GM23338 (cell line): ENCODE measurements at regions not wholly inside any gene's neighbourhood (a gene's known extent, or its start where the extent isn't known, plus 50 kb on each side); places are given as distances from the start of the nearest gene placed in this dataset.

Experiments used
- ATAC-seq: fragments of 200-7000 bp; cut with Tn5 transposase; 3 replicates; pipeline ENCODE4 v1.9.1; 2020
- DNase-seq: peaks from one replicate; pipeline ENCODE4 v3.0.0-alpha.2; 2015; ENCODE audit warnings: low spot score
- H2AFZ ChIP-seq: fragments of 200-600 bp; sonication (generic); 2 replicates; pipeline ENCODE4 v1.8.0; 2016; ENCODE audit warnings: antibody characterized with exemption, mild to moderate bottlenecking, moderate library complexity
- H3F3A ChIP-seq: fragments of 200-600 bp; sonication (generic); replicated peaks from 2 replicates; pipeline ENCODE4 v1.8.0; 2017; ENCODE audit warnings: antibody characterized with exemption, mixed run types, low read depth
- H3K27ac ChIP-seq: fragments of 200-600 bp; sonication (generic); 2 replicates; pipeline ENCODE4 v1.6.1; 2016; ENCODE audit warnings: low read depth
- H3K27me3 ChIP-seq: fragments of 200-600 bp; sonication (generic); 2 replicates; pipeline ENCODE4 v1.8.0; 2016; ENCODE audit warnings: mild to moderate bottlenecking, mixed run types, moderate library complexity; ENCODE audit not compliant: insufficient read depth
- H3K36me3 ChIP-seq: fragments of 200-600 bp; sonication (generic); 2 replicates; pipeline ENCODE4 v1.8.0; 2016; ENCODE audit warnings: mild to moderate bottlenecking; ENCODE audit not compliant: insufficient read depth
- H3K4me1 ChIP-seq: fragments of 200-600 bp; sonication (generic); 2 replicates; pipeline ENCODE4 v1.8.0; 2016; ENCODE audit warnings: mild to moderate bottlenecking, moderate library complexity; ENCODE audit not compliant: insufficient read depth
- H3K4me2 ChIP-seq: fragments of 200-600 bp; sonication (generic); 2 replicates; pipeline ENCODE4 v1.7.1; 2017; ENCODE audit warnings: mixed run types
- H3K4me3 ChIP-seq: fragments of 200-600 bp; sonication (generic); 2 replicates; pipeline ENCODE4 v1.6.1; 2016; ENCODE audit warnings: mixed run types
- H3K79me2 ChIP-seq: fragments of 200-600 bp; sonication (generic); replicated peaks from 2 replicates; pipeline ENCODE4 v1.8.0; 2017; ENCODE audit warnings: mild to moderate bottlenecking; ENCODE audit not compliant: insufficient read depth
- H3K9me2 ChIP-seq: fragments of 200-600 bp; sonication (generic); 2 replicates; pipeline ENCODE4 v1.8.0; 2017; ENCODE audit not compliant: insufficient read depth
- H4K20me1 ChIP-seq: fragments of 200-600 bp; sonication (generic); replicated peaks from 2 replicates; pipeline ENCODE4 v1.8.0; 2017; ENCODE audit warnings: mild to moderate bottlenecking; ENCODE audit not compliant: insufficient read depth
- H3K27ac Mint-ChIP-seq: 2 replicates; pipeline ENCODE4 v1.8.0; 2020; ENCODE audit warnings: inconsistent platforms, mild to moderate bottlenecking, moderate library complexity, mixed read lengths
- H3K27me3 Mint-ChIP-seq: 3 replicates; pipeline ENCODE4 v1.8.0; 2022; ENCODE audit warnings: low read depth, mild to moderate bottlenecking, moderate library complexity, mixed read lengths, inconsistent platforms; ENCODE audit not compliant: insufficient read depth, poor library complexity
- H3K36me3 Mint-ChIP-seq: 3 replicates; pipeline ENCODE4 v1.8.0; 2021; ENCODE audit warnings: low read depth, mild to moderate bottlenecking, inconsistent platforms, moderate library complexity, mixed read lengths
- H3K4me1 Mint-ChIP-seq: 3 replicates; pipeline ENCODE4 v1.8.0; 2020; ENCODE audit warnings: mild to moderate bottlenecking, inconsistent platforms, mixed read lengths
- H3K4me3 Mint-ChIP-seq: 3 replicates; pipeline ENCODE4 v1.8.0; 2021; ENCODE audit warnings: moderate library complexity, mild to moderate bottlenecking, inconsistent platforms, mixed read lengths
- H3K9me3 Mint-ChIP-seq: 3 replicates; pipeline ENCODE4 v1.8.0; 2020; ENCODE audit warnings: moderate library complexity, mild to moderate bottlenecking, inconsistent platforms, mixed read lengths
- CREB1 ChIP-seq: fragments of 250-450 bp; sonication (Bioruptor Pico); IDR thresholded peaks from 2 replicates; pipeline ENCODE4 v1.5.0; 2020; ENCODE audit warnings: low read depth, mild to moderate bottlenecking, moderate library complexity
- EZH2 ChIP-seq: fragments of 200-600 bp; sonication (generic); IDR thresholded peaks from one replicate; pipeline ENCODE4 v1.8.0; 2017; ENCODE audit warnings: antibody characterized with exemption, mild to moderate bottlenecking, low read depth; ENCODE audit not compliant: unreplicated experiment
- EZH2phosphoT487 ChIP-seq: fragments of 200-600 bp; sonication (generic); IDR thresholded peaks from one replicate; pipeline ENCODE4 v1.8.1; 2018; ENCODE audit warnings: antibody characterized with exemption; ENCODE audit not compliant: unreplicated experiment
- JUNB ChIP-seq: IDR thresholded peaks from one replicate; pipeline ENCODE4 v1.6.1; 2016; ENCODE audit warnings: antibody characterized with exemption; ENCODE audit not compliant: unreplicated experiment
- NANOG ChIP-seq: IDR thresholded peaks from 2 replicates; pipeline ENCODE4 v1.6.1; 2016; ENCODE audit warnings: antibody characterized with exemption, borderline replicate concordance
- POLR2AphosphoS5 ChIP-seq: IDR thresholded peaks from 2 replicates; pipeline ENCODE4 v1.6.1; 2016; ENCODE audit warnings: antibody characterized with exemption, low read depth
- STAT1 ChIP-seq: IDR thresholded peaks from one replicate; pipeline ENCODE4 v1.6.1; 2016; ENCODE audit warnings: antibody characterized with exemption; ENCODE audit not compliant: unreplicated experiment
- ZNF114 ChIP-seq: fragments of 250-450 bp; sonication (Bioruptor Pico); IDR thresholded peaks from 2 replicates; pipeline ENCODE4 v1.5.0; 2020; ENCODE audit warnings: mild to moderate bottlenecking, moderate library complexity
- ZNF331 ChIP-seq: fragments of 250-450 bp; sonication (Bioruptor Pico); IDR thresholded peaks from 2 replicates; pipeline ENCODE4 v1.5.0; 2020; ENCODE audit warnings: low read depth, mild to moderate bottlenecking, moderate library complexity
- TF ChIP-seq, protein P1 (sequence below): IDR thresholded peaks from one replicate; pipeline ENCODE4 v1.6.1; 2018; ENCODE audit warnings: antibody characterized with exemption; ENCODE audit not compliant: unreplicated experiment
- TF ChIP-seq, protein P2 (sequence below): IDR thresholded peaks from 2 replicates; pipeline ENCODE4 v1.6.1; 2016; ENCODE audit warnings: antibody characterized with exemption
- TF ChIP-seq, protein P3 (sequence below), 2 experiments: fragments of 200-600 bp in 1 of 2; sonication (generic) in 1 of 2; conservative IDR thresholded peaks; 2 replicates each; pipeline versions ENCODE4 v1.5.1 to v1.6.1; 2016 to 2017; ENCODE audit warnings: antibody characterized with exemption in 2 of 2, low read depth in 2 of 2, mild to moderate bottlenecking in 2 of 2, moderate library complexity in 1 of 2

DNA sequence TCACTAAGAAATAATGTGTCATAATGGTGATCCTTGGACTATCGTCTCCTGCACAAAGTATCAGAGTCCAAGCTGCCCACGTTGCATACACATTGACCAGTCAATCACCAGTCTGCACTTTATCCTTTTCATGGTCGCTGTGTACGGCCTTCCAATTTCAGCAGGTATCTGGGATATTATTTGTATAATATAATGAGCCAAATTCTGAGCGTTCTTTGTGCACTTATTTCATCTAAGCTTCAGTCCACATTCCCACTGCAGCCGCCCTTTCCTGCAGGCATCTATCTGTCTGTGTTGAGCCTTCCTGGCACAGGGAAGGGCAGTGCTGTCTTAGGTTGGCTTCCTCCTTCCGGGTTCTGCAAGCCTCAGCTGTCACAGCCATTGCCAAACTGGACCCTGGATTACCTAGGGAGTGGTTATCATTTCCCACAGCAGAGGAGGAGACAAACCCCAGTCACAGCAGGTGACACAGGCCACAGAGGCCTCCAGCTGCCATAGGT, 174.3 kb downstream of the TTLL2 start (continued):
- TF ChIP-seq, protein P1, sequence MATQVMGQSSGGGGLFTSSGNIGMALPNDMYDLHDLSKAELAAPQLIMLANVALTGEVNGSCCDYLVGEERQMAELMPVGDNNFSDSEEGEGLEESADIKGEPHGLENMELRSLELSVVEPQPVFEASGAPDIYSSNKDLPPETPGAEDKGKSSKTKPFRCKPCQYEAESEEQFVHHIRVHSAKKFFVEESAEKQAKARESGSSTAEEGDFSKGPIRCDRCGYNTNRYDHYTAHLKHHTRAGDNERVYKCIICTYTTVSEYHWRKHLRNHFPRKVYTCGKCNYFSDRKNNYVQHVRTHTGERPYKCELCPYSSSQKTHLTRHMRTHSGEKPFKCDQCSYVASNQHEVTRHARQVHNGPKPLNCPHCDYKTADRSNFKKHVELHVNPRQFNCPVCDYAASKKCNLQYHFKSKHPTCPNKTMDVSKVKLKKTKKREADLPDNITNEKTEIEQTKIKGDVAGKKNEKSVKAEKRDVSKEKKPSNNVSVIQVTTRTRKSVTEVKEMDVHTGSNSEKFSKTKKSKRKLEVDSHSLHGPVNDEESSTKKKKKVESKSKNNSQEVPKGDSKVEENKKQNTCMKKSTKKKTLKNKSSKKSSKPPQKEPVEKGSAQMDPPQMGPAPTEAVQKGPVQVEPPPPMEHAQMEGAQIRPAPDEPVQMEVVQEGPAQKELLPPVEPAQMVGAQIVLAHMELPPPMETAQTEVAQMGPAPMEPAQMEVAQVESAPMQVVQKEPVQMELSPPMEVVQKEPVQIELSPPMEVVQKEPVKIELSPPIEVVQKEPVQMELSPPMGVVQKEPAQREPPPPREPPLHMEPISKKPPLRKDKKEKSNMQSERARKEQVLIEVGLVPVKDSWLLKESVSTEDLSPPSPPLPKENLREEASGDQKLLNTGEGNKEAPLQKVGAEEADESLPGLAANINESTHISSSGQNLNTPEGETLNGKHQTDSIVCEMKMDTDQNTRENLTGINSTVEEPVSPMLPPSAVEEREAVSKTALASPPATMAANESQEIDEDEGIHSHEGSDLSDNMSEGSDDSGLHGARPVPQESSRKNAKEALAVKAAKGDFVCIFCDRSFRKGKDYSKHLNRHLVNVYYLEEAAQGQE: no peak
- no peak for TF ChIP-seq JUNB
- TF ChIP-seq ZNF114 (CRISPR knock-in tag): no peak
- no peak for TF ChIP-seq STAT1
- no peak for TF ChIP-seq CREB1 (CRISPR knock-in tag)
- TF ChIP-seq ZNF331 (CRISPR knock-in tag): no peak
- TF ChIP-seq, protein P2, sequence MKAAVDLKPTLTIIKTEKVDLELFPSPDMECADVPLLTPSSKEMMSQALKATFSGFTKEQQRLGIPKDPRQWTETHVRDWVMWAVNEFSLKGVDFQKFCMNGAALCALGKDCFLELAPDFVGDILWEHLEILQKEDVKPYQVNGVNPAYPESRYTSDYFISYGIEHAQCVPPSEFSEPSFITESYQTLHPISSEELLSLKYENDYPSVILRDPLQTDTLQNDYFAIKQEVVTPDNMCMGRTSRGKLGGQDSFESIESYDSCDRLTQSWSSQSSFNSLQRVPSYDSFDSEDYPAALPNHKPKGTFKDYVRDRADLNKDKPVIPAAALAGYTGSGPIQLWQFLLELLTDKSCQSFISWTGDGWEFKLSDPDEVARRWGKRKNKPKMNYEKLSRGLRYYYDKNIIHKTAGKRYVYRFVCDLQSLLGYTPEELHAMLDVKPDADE: no peak
- TF ChIP-seq POLR2AphosphoS5: no peak
- TF ChIP-seq, protein P3, sequence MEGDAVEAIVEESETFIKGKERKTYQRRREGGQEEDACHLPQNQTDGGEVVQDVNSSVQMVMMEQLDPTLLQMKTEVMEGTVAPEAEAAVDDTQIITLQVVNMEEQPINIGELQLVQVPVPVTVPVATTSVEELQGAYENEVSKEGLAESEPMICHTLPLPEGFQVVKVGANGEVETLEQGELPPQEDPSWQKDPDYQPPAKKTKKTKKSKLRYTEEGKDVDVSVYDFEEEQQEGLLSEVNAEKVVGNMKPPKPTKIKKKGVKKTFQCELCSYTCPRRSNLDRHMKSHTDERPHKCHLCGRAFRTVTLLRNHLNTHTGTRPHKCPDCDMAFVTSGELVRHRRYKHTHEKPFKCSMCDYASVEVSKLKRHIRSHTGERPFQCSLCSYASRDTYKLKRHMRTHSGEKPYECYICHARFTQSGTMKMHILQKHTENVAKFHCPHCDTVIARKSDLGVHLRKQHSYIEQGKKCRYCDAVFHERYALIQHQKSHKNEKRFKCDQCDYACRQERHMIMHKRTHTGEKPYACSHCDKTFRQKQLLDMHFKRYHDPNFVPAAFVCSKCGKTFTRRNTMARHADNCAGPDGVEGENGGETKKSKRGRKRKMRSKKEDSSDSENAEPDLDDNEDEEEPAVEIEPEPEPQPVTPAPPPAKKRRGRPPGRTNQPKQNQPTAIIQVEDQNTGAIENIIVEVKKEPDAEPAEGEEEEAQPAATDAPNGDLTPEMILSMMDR (conservative IDR thresholded peaks at IDR 0.05; ENCODE audit: low read depth in 2 of 2): no peak
- no peak for TF ChIP-seq NANOG
- no peak for TF ChIP-seq EZH2phosphoT487

DNA sequence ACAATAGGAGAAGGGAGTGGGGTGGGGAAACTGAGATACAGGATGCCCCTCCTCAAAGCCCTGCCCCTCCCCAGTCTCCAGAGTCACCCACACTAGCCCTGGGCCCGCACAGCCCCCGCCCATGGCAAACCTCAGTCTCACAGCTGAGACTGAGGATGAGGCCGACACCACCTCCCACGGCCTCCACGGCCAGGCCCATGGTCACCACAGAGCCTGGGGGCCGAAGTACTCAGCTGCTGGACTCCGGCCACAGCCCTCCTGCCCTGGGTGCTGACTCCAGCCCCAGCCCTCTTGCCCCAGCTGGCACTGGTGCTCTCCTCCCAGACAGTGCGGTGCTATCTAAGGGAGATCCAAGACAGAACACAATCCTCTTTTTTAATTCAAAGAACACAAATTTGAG, 176.1 kb downstream of the TTLL2 start:
- H4K20me1 ChIP-seq: no peaks in the 10 kb centered on the region
- no peak overlapping the region for H3K27ac ChIP-seq
- no peak overlapping the region for H2AFZ ChIP-seq
- no peaks in the 10 kb centered on the region for H3K27me3 ChIP-seq
- H3K27me3 Mint-ChIP-seq: peaks cover 12% of the 10 kb centered on the region
- no peak overlapping the region for H3K4me3 ChIP-seq
- H3K9me2 ChIP-seq: no peaks in the 10 kb centered on the region
- peaks cover 3% of the 10 kb centered on the region; the same call in 1 of the 2 replicates for H3K4me1 ChIP-seq
- H3K4me3 Mint-ChIP-seq: no peak overlapping the region
- no peak overlapping the region for H3K4me2 ChIP-seq
- H3K4me1 Mint-ChIP-seq: peaks cover 11% of the 10 kb centered on the region
- H3K27ac Mint-ChIP-seq: no peak overlapping the region
- no peak for DNase-seq
- no peaks in the 10 kb centered on the region for H3K79me2 ChIP-seq
- H3K36me3 Mint-ChIP-seq: no peaks in the 10 kb centered on the region
- no peaks in the 10 kb centered on the region for H3F3A ChIP-seq
- no peak for ATAC-seq
- no peaks in the 10 kb centered on the region for H3K36me3 ChIP-seq
- H3K9me3 Mint-ChIP-seq: no peaks in the 10 kb centered on the region; the same call in 2 of the 3 replicates
- TF ChIP-seq JUNB (no peak), EZH2phosphoT487 (no peak), CREB1 (CRISPR knock-in tag) (no peak), POLR2AphosphoS5 (no peak), EZH2 (no peak), ZNF114 (CRISPR knock-in tag) (no peak), ZNF331 (CRISPR knock-in tag) (no peak), NANOG (no peak)
- TF ChIP-seq, protein P1: no peak
- TF ChIP-seq, protein P2: no peak
- TF ChIP-seq, protein P3 (conservative IDR thresholded peaks at IDR 0.05; ENCODE audit: low read depth in 2 of 2): no peak
